ENCODE measurements at regions not wholly inside any gene's neighbourhood (a gene's known extent, or its start where the extent isn't known, plus 50 kb on each side); places are given as distances from the start of the nearest gene placed in this dataset.

- TF ChIP-seq POLR2A (IDR thresholded peaks at IDR 0.05; ENCODE audit: low read depth, low read length) (no peak), TAF1 (IDR thresholded peaks at IDR 0.05; ENCODE audit: borderline replicate concordance, low read depth, low read length) (no peak), POLR2AphosphoS5 (IDR thresholded peaks at IDR 0.05; ENCODE audit: low read depth, low read length) (no peak)
- DNase-seq (ENCODE audit: insufficient read length) (no peak), FAIRE-seq (no peak)
These were observed 191.2 kb downstream of the AEBP2 start for GRCh38 chr12:19630536-19630935.

GRCh38 chr12:19633194-19633593 is 193.9 kb downstream of the AEBP2 start:
- no peak for FAIRE-seq
- no peak for TF ChIP-seq POLR2AphosphoS5 (IDR thresholded peaks at IDR 0.05; ENCODE audit: low read depth, low read length)
- no peak for TF ChIP-seq TAF1 (IDR thresholded peaks at IDR 0.05; ENCODE audit: borderline replicate concordance, low read depth, low read length)
- no peak for TF ChIP-seq POLR2A (IDR thresholded peaks at IDR 0.05; ENCODE audit: low read depth, low read length)
- DNase-seq (ENCODE audit: insufficient read length) = no peak

GRCh38 chr12:19633641-19634040 is 194.3 kb downstream of the AEBP2 start:
- TF ChIP-seq POLR2A (IDR thresholded peaks at IDR 0.05; ENCODE audit: low read depth, low read length) (no peak), TAF1 (IDR thresholded peaks at IDR 0.05; ENCODE audit: borderline replicate concordance, low read depth, low read length) (no peak), POLR2AphosphoS5 (IDR thresholded peaks at IDR 0.05; ENCODE audit: low read depth, low read length) (no peak)
- no peak for DNase-seq (ENCODE audit: insufficient read length)
- FAIRE-seq = no peak

GRCh38 chr12:19639781-19640415 is 200.6 kb downstream of the AEBP2 start:
- DNase-seq (ENCODE audit: insufficient read length) = no peak
- FAIRE-seq = no peak
- TF ChIP-seq POLR2A (IDR thresholded peaks at IDR 0.05; ENCODE audit: low read depth, low read length) = no peak

GRCh38 chr12:19641235-19642080 is 202.2 kb downstream of the AEBP2 start:
- DNase-seq (ENCODE audit: insufficient read length) (no peak), FAIRE-seq (no peak)
- no peak for TF ChIP-seq TAF1 (IDR thresholded peaks at IDR 0.05; ENCODE audit: borderline replicate concordance, low read depth, low read length)
- TF ChIP-seq POLR2AphosphoS5 (IDR thresholded peaks at IDR 0.05; ENCODE audit: low read depth, low read length) = no peak
- TF ChIP-seq POLR2A (IDR thresholded peaks at IDR 0.05; ENCODE audit: low read depth, low read length) = no peak

- DNase-seq (ENCODE audit: insufficient read length) (no peak), FAIRE-seq (no peak)
- no peak for TF ChIP-seq TAF1 (IDR thresholded peaks at IDR 0.05; ENCODE audit: borderline replicate concordance, low read depth, low read length)
- no peak for TF ChIP-seq POLR2A (IDR thresholded peaks at IDR 0.05; ENCODE audit: low read depth, low read length)
These were observed 203.1 kb downstream of the AEBP2 start for GRCh38 chr12:19642345-19642744.

- DNase-seq (ENCODE audit: insufficient read length) = no peak
- FAIRE-seq = no peak
- TF ChIP-seq POLR2AphosphoS5 (IDR thresholded peaks at IDR 0.05; ENCODE audit: low read depth, low read length) = no peak
- no peak for TF ChIP-seq POLR2A (IDR thresholded peaks at IDR 0.05; ENCODE audit: low read depth, low read length)
- TF ChIP-seq TAF1 (IDR thresholded peaks at IDR 0.05; ENCODE audit: borderline replicate concordance, low read depth, low read length) = no peak
These were observed 204.3 kb downstream of the AEBP2 start for GRCh38 chr12:19643635-19644034.

- no peak for DNase-seq (ENCODE audit: insufficient read length)
- FAIRE-seq = no peak
- TF ChIP-seq TAF1 (IDR thresholded peaks at IDR 0.05; ENCODE audit: borderline replicate concordance, low read depth, low read length) (no peak), POLR2AphosphoS5 (IDR thresholded peaks at IDR 0.05; ENCODE audit: low read depth, low read length) (no peak), POLR2A (IDR thresholded peaks at IDR 0.05; ENCODE audit: low read depth, low read length) (no peak)
These were observed 205.3 kb downstream of the AEBP2 start for GRCh38 chr12:19644571-19644970.

- FAIRE-seq (no peak), DNase-seq (ENCODE audit: insufficient read length) (no peak)
- TF ChIP-seq TAF1 (IDR thresholded peaks at IDR 0.05; ENCODE audit: borderline replicate concordance, low read depth, low read length) = no peak
- no peak for TF ChIP-seq POLR2AphosphoS5 (IDR thresholded peaks at IDR 0.05; ENCODE audit: low read depth, low read length)
- TF ChIP-seq POLR2A (IDR thresholded peaks at IDR 0.05; ENCODE audit: low read depth, low read length) = no peak
These were observed 206.5 kb downstream of the AEBP2 start for GRCh38 chr12:19645823-19646222.

GRCh38 chr12:19646599-19646998 is 207.3 kb downstream of the AEBP2 start:
- no peak for FAIRE-seq
- TF ChIP-seq TAF1 (IDR thresholded peaks at IDR 0.05; ENCODE audit: borderline replicate concordance, low read depth, low read length) = no peak
- no peak for TF ChIP-seq POLR2A (IDR thresholded peaks at IDR 0.05; ENCODE audit: low read depth, low read length)
- no peak for TF ChIP-seq POLR2AphosphoS5 (IDR thresholded peaks at IDR 0.05; ENCODE audit: low read depth, low read length)
- DNase-seq (ENCODE audit: insufficient read length) = no peak

GRCh38 chr12:19647806-19648556 is 208.7 kb downstream of the AEBP2 start:
- FAIRE-seq = no peak
- DNase-seq (ENCODE audit: insufficient read length) = no peak
- no peak for TF ChIP-seq POLR2AphosphoS5 (IDR thresholded peaks at IDR 0.05; ENCODE audit: low read depth, low read length)
- TF ChIP-seq POLR2A (IDR thresholded peaks at IDR 0.05; ENCODE audit: low read depth, low read length) = no peak
- TF ChIP-seq TAF1 (IDR thresholded peaks at IDR 0.05; ENCODE audit: borderline replicate concordance, low read depth, low read length) = no peak

Data from GM12892 (cell line).